ENCODE measurements at regions not wholly inside any gene's neighbourhood (a gene's known extent, or its start where the extent isn't known, plus 50 kb on each side); places are given as distances from the start of the nearest gene placed in this dataset.

GRCh38 chr3:159187232-159187631, 385.4 kb downstream of the MFSD1 start:
- TF ChIP-seq CTCF (IDR thresholded peaks at IDR 0.05 in 2 of 3, conservative IDR thresholded peaks at IDR 0.05 in 1 of 3; ENCODE audit: borderline replicate concordance in 1 of 3, insufficient read depth in 1 of 3, low read depth in 2 of 3, low read length in 2 of 3) (no peak), POLR2A (IDR thresholded peaks at IDR 0.05; ENCODE audit: borderline replicate concordance, extremely low read depth, insufficient read depth, insufficient read length) (no peak), ZBTB33 (IDR thresholded peaks at IDR 0.05; ENCODE audit: extremely low read depth, insufficient replicate concordance, low read length) (no peak), EZH2 (IDR thresholded peaks at IDR 0.05) (no peak), POLR2AphosphoS5 (IDR thresholded peaks at IDR 0.05; ENCODE audit: low read depth, low read length) (no peak), REST (IDR thresholded peaks at IDR 0.05; ENCODE audit: low read depth) (no peak), SIN3A (IDR thresholded peaks at IDR 0.05; ENCODE audit: low read depth) (no peak), JUND (IDR thresholded peaks at IDR 0.05) (no peak), YY1 (IDR thresholded peaks at IDR 0.05; ENCODE audit: extremely low read depth, insufficient replicate concordance, low read depth, low read length) (no peak), SRF (IDR thresholded peaks at IDR 0.05; ENCODE audit: low read depth) (no peak), EZH2phosphoT487 (IDR thresholded peaks at IDR 0.05; ENCODE audit: borderline replicate concordance) (no peak), EGR1 (IDR thresholded peaks at IDR 0.05; ENCODE audit: low read depth) (no peak), FOSL1 (IDR thresholded peaks at IDR 0.05; ENCODE audit: low read depth) (no peak)

Measured in HCT116 (cell line).